Choroid plexus epithelial cell (primary cell): ENCODE measurements at regions not wholly inside any gene's neighbourhood (a gene's known extent, or its start where the extent isn't known, plus 50 kb on each side); places are given as distances from the start of the nearest gene placed in this dataset.

Experiments
- DNase-seq: peaks from one replicate; pipeline ENCODE4 v3.0.0-alpha.2; 2010; ENCODE audit warnings: low read depth
- H3K4me3 ChIP-seq: 2 replicates; pipeline ENCODE4 v1.5.1; 2011; ENCODE audit warnings: low read depth, mild to moderate bottlenecking, control low read depth, low read length, moderate library complexity
- CTCF ChIP-seq: conservative IDR thresholded peaks from 2 replicates; pipeline ENCODE4 v1.5.1; 2011; ENCODE audit warnings: low read depth, mild to moderate bottlenecking, control low read depth, inconsistent platforms, low read length, moderate library complexity

GRCh38 chr1:239718997-239719628 lies 332.7 kb downstream of the CHRM3 start:
- no peak for DNase-seq
- no peak overlapping the region for H3K4me3 ChIP-seq
- TF ChIP-seq CTCF, result no peak

- H3K4me3 ChIP-seq, result no peak overlapping the region
- DNase-seq, result peak; percentile 1
- no peak for TF ChIP-seq CTCF
Observed at GRCh38 chr1:239719642-239720258, 333.4 kb downstream of the CHRM3 start.

GRCh38 chr1:239722035-239722434 lies 335.7 kb downstream of the CHRM3 start:
- no peak for TF ChIP-seq CTCF
- DNase-seq, result no peak
- no peak overlapping the region for H3K4me3 ChIP-seq

DNA sequence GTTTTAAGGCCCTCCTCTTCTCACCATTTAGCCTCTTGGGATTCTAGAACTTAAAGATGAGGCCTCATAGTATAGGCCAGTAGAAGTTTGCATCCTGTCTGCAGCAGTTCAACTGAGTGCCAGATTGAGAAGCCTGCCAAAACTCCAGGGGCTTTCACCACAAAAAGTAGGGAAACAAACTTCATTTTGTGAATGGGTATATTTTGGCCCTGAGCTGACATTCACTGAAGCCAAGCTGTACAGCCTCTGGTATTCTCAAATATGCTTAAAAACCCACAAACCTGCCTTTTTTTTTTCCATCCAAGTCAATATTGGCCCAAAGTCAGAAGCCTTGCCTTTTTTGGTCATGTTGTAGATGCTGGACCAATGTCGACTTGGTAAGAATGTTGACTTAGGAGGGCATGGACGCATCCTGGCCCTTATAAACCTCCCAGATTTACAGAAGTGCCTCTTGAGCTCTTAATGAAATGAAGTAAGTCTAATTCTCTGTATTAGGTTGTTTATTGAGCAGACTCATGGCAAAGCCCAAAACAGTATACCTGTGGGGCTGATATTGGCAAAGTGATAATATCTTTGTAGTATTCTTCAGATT lies 337.5 kb downstream of the CHRM3 start:
- TF ChIP-seq CTCF, result no peak
- DNase-seq, result no peak
- no peak overlapping the region for H3K4me3 ChIP-seq

DNA sequence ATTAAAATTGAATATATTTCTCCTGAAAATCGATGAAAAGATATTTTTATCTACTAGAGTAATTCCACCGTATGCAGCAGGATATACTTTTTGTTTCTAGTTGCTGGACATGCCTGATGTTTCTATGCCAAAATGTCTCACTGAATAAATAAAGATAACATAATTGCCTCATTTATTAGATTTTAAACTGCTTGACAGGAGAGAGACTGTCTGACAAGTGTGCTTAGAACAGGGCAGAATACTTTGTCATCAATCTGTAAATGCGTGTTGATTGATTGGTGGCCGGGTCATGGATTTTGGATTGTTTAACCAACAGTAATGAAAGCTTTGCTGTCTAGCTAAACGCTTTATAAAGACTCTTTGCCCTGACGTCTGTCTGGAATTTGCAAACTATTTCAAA lies 339.0 kb downstream of the CHRM3 start:
- no peak for DNase-seq
- TF ChIP-seq CTCF, result no peak
- H3K4me3 ChIP-seq, result no peak overlapping the region

DNA sequence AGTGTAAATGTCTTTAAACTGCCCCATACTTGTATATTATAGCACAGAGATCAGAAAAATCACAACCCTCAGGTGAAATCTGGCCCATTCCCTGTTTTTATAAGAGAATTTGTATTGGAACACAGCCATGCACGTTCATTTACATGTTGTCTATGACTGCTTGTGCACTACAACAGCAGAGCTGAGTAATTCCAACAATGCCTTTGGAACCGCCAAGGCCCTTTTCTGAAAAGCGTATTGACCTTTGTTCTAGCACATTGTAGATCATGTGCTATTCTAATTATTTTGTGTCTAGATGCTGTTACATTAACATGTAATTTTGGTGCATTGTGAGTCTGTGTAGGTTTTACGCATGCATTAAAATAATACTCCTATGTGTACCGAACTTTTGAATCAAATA lies 339.6 kb downstream of the CHRM3 start:
- DNase-seq, result no peak
- no peak for TF ChIP-seq CTCF
- no peak overlapping the region for H3K4me3 ChIP-seq

GRCh38 chr1:239730378-239730777 lies 344.0 kb downstream of the CHRM3 start:
- no peak for TF ChIP-seq CTCF
- DNase-seq, result no peak
- H3K4me3 ChIP-seq, result no peak overlapping the region
